IPS-18c (cell line): ENCODE measurements at regions not wholly inside any gene's neighbourhood (a gene's known extent, or its start where the extent isn't known, plus 50 kb on each side); places are given as distances from the start of the nearest gene placed in this dataset.
"Not testable (repeated sequence)": the region's sequence is repeated elsewhere in the genome, so short reads cannot be mapped to it uniquely, and the experiment has no call there.

ENCODE experiments used
- H3K4me3 ChIP-seq: 2 replicates; pipeline ENCODE4 v1.7.0; 2013; ENCODE audit warnings: low read depth, mild to moderate bottlenecking, low read length, moderate library complexity; ENCODE audit not compliant: insufficient read depth
- H3K9me3 ChIP-seq: one replicate; pipeline ENCODE4 v1.6.1; 2013; ENCODE audit warnings: mild to moderate bottlenecking, low read length, moderate library complexity; ENCODE audit not compliant: control insufficient read depth, insufficient read depth

DNA sequence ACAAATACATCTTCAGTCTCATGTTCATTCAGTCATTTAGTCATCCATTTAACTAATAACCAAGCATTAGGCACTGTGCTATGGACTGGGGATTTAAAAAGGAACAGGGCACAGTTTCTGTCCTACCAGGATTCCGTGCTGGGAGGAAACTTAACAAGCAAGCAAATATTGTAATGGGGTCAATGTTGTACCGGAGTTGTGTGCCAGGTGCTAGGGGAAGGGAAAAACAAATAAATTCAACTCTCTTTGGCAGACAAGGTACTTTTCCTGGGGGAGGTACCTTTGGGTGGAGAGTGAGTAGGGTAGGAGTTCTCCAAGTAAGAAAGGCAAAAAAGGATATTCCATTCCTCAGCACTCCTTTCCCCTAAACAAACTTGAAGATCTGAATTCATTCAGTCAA lies 90.3 kb downstream of the OLIG3 start:
- H3K9me3 ChIP-seq = peaks cover 2% of the 10 kb centered on the region
- H3K4me3 ChIP-seq = no peak overlapping the region

DNA sequence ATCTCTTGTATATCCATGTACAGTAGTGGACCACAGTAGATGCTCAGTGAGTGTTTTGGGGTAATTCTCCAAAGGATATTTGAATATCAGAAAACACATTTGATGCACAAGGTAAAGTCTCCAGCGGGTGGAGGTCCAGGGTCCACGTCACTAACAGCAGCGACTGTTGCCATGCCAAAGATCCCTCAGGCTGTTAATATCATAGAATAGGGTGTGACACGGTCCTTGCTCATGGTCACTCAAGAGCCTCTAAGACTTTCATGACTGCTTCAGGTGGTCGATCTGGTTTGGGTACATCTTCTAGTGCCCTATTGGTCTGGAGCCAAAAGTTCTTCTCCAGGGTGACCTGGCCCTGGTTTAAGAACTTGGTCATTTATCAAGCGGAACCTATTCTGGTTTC lies 90.8 kb downstream of the OLIG3 start:
- H3K9me3 ChIP-seq = peaks cover 2% of the 10 kb centered on the region
- no peak overlapping the region for H3K4me3 ChIP-seq

DNA sequence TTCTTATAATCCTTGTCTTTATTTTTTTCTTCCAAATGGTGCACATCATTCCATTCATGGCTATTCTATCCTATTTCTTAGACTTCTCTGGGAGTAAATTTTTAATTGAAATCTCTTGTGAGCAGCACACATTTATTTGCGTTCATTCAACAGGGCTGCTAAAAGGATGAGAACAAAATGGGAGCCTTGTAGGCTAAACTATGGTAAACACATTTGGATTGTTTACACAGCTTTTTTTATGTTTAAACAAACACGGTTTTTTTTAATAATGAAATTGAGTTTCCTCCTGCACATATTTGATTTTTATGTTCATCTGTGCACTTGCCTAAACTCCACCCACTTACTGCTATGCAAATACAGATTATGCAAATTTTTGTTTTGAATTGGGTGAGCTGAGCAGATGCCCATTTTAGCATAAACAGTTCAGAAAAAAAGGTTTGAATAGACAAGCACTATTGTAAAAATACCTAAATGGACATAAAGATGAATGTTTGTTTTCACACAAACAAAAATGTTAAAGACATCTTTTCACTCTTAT lies 92.0 kb downstream of the OLIG3 start:
- no peak overlapping the region for H3K4me3 ChIP-seq

DNA sequence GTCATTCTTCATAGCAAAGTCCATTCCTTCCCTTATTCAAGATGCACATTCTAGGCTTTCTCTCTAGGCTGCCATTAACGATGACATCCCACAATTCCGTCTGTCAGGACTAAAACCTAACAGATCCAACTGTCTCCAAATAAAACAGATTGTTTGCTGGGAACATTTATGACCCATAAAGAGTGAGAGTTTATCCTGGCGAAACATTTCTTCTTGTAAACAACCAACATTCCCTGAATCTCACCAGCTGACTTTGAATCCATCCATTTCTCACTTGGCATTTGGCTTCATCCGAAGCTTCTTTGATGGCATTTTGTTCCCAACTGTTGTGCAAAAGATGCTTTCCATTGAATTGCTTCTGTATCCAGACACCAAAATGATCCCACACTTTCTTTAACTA lies 93.1 kb downstream of the OLIG3 start:
- Histone ChIP-seq H3K4me3 (no peak overlapping the region), H3K9me3 (peaks cover 2% of the 10 kb centered on the region)

More for the DNA sequence above, 92.0 kb downstream of the OLIG3 start:
- H3K9me3 ChIP-seq = peaks cover 2% of the 10 kb centered on the region

DNA sequence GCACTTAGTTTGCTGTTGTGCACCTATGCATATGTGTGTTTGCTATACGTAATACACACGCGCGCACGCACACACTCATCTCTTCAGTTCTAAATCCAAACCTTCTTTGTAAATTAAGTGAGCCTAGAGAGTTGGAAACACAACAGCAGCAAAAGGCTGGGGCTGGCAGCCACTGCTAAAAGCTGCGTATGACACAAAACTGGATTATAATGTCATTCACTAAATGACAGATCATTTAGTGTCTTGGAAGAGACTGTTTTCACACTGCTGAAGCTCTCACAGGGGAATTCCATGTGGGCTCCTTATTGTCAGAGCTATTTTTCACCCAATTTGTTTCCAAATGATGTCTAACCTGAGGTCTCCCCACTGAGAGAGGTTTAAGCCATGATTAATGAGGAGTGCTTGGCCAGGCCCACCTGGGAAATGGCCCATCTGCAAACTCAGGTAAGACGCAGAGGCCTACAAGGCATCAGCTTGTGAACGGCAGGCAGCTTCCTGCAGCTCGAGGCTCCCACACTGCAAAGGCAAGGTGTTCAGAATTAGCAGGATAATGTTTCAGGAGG lies 94.2 kb downstream of the OLIG3 start:
- Histone ChIP-seq H3K4me3 (no peak overlapping the region), H3K9me3 (peaks cover 2% of the 10 kb centered on the region)

DNA sequence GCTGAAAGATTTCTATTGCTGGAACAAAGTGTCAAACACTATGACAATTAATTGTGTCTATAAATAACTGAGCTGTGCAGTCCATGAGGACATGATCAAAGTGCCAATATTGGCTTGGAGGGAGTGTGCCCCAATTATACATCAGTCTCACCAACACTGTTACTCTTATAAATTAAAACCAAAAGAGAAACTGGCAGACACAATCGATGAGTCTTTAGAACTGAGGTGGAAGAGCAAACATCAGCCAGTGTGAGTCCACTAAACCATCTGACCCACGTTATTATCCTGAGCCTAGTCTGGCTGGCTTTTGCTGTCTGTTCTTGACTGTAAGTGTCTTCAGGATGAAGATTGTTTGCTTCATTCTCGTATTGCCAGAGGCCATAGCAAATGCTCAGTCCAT lies 98.9 kb downstream of the OLIG3 start:
- Histone ChIP-seq H3K4me3 (no peak overlapping the region), H3K9me3 (no peaks in the 10 kb centered on the region)

DNA sequence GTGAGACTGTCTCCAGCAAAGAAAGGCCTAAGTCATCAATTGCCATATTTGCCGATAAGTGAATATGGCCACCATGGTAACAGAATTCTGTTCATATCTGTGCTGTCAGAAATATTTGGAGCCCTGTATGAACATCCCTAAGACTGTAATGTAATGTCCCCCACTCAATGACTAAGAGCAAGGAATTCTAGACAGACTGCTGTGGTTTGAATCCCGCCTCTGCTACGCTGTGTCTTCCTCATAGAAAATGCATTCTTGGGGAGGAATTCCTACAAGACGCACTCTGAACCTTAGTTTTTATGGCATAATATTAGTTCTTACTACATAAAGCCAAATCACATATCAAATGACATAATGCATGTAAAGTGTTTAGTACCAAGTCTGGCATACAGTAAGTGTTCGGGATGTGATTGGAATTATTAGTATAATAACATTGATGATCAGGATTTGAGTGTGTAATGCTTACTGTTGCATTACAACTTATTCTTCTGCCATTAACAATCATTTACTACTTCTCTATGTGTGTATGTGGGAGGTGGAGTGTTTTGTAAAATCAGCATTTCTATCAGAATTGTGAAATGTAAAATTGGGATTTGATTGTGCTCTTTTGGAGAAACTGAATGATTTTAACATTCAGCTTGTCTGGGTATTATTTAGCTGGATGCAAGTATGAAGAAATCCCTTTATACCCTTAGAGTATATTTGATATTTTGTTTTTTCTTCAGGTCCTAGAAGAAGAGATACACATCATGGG lies 103.0 kb downstream of the OLIG3 start:
- no peak overlapping the region for H3K4me3 ChIP-seq
- H3K9me3 ChIP-seq = peaks cover 2% of the 10 kb centered on the region

DNA sequence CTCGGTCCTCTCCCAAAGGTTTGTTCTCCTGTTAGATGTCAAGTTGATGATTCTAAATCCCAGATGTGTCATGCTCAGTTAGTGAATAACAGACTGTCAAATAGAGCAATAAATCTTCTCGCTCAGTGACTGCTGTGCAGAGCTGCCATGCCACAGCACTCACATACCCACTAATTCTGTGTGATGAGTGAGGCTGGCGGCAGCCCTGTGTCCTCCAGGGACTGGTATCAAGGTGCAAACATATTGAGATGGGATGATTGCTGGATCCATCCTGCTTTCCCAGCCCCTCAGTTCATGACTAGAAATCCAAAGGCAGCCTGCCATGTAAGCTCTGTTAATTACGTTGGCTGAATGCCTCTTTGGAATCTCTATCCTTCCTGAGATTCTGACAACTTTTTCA lies 103.9 kb downstream of the OLIG3 start:
- H3K4me3 ChIP-seq = no peak overlapping the region

DNA sequence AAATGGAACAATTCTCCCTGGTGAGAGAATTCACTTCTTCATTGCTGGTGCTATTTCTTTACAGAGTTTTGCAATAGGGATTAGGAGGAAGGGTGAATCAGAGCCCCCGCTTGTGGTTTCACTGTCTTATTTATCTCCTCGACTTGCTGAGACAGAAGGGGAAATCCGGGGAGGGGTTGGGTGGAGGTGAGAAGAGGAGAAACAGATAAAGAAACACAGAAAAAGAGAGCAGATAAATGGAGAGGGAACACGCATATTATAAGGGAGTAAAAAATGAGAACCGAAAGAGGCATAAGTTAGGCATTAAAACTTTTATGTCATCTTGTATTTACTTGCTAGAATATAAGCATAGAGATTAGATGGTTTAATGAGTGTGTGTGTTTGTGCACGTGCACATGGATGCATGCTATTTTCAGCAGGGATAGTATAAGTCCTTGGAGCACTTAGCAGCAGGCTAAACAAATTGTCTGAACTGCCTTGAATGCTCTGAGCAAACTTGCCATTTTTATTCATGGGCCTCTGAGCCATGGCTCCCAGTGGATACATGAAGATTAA lies 105.0 kb downstream of the OLIG3 start:
- H3K4me3 ChIP-seq = no peak overlapping the region

More for the DNA sequence above, 103.9 kb downstream of the OLIG3 start:
- H3K9me3 ChIP-seq = peaks cover 2% of the 10 kb centered on the region

DNA sequence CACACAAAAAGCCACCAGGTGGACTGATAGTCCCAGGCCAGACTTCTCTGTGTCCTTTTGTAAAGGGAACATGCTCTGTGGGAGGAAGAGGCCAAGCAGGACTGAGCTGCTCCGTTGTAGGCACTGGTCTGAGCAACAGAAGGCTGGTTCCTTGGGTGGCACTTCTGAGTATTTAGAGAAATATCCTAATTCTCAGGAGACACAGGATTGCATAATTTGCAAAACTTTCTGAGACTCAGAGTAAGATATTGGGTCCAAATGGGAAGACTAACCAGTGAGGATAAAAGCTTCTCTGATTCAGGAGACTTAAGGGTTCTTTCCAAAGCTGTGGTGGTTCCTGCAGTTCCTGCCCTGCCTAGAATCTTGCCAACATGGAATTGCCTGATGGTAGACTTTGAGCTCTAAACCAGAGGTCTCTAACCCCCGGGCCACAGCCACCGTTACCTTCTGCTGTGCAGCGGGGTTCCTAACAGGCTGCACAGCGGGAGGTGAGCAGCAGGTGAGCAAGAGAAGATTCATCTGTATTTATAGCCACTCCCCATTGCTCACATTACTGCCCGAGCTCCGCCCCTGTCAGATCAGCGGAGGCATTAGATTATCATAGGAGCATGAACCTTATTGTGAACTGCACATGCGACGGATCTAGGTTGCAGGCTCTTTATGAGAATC lies 107.0 kb downstream of the OLIG3 start:
- no peak overlapping the region for H3K4me3 ChIP-seq
- H3K9me3 ChIP-seq = peaks cover 2% of the 10 kb centered on the region

More for the DNA sequence above, 105.0 kb downstream of the OLIG3 start:
- H3K9me3 ChIP-seq = peaks cover 2% of the 10 kb centered on the region

DNA sequence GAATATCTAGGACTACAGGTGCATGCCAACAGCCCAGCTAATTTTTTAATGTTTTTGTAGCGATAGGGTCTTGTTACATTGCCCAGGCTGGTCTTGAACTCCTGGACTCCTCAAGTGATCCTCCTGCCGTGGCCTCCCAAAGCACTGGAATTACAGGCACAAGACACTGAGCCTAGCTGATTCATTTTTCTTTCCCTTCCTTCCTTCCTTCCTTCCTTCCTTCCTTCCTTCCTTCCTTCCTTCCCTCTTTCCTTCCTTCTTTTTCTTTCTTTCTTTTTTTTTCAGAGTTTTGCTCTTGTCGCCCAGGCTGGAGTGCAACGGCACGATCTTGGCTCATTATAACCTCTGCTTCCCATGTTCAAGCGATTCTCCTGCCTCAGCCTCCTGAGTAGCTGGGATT lies 110.9 kb downstream of the OLIG3 start:
- H3K9me3 ChIP-seq, H3K4me3 ChIP-seq: not testable (repeated sequence)

DNA sequence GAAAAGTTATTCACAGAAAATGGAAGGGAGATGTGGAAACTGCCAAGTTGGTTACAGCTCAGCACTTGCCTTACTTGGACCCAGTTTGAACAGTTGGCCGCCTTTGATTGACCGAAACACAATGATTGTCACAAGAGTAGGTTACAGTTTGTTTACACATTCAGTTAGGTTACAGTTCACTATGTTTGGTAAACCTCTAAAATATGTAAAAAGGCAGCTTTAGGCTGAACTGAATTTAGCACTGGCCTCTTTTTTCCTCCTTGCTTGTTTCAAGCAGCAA lies 116.2 kb downstream of the OLIG3 start:
- no peaks in the 10 kb centered on the region for H3K9me3 ChIP-seq
- no peak overlapping the region for H3K4me3 ChIP-seq

DNA sequence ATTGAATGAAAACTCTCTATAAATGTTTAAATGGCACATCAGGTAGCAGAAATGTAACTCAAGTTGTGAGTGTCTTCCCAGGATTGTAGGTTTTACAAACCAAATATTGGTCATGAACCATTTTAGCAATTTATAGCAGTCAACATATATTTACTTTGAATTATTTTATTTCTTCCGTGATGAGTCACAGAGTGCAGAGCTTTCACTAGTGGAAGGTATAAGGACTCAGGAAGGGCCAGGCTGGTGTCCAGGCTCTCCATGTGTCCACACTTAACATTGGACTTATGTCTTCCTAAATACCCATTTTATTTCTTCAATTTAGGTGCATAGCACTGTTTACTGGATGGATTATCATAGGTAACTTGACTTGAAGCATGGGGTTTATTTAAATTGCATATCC lies 120.9 kb downstream of the OLIG3 start:
- Histone ChIP-seq H3K9me3 (no peaks in the 10 kb centered on the region), H3K4me3 (no peak overlapping the region)

DNA sequence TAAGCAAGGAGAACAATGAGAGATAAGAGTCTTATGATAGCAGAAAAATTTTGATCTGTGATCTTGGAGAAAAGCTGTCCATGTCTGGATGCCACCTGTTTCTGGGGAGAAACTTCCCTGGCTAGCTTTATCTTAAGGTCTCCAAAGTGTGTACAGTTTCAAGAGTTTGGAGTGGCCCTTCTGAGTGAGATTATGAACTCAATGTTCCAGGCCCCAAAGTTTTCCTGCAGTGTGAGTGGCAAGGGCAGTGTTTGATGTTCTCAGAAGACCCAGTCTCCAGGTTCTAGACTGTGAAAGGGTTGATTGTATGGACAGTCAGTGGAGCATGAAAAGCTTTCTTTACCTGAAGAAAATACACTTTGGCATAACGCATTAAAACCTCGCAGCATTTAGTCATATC lies 121.7 kb downstream of the OLIG3 start:
- H3K9me3 ChIP-seq = no peaks in the 10 kb centered on the region

DNA sequence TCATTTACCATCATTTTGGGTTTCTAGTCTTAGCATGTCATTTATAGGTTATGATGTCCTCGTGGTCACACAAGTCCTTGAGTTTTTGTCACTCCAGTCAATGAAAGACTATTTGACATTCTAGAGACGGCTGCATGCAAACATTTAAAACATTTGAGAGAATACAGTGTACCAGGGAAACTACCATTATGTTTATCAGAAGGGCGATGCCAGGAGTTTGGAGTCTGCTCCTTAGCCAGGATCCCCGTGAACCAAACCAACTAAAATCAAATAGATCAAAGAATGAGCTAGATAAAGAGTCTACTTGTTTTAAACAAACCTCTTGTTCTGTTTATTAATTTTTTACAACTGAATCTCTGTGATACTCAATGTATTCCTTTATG lies 122.6 kb downstream of the OLIG3 start:
- Histone ChIP-seq H3K9me3 (no peaks in the 10 kb centered on the region), H3K4me3 (no peak overlapping the region)

More for the DNA sequence above, 121.7 kb downstream of the OLIG3 start:
- H3K4me3 ChIP-seq = no peak overlapping the region

DNA sequence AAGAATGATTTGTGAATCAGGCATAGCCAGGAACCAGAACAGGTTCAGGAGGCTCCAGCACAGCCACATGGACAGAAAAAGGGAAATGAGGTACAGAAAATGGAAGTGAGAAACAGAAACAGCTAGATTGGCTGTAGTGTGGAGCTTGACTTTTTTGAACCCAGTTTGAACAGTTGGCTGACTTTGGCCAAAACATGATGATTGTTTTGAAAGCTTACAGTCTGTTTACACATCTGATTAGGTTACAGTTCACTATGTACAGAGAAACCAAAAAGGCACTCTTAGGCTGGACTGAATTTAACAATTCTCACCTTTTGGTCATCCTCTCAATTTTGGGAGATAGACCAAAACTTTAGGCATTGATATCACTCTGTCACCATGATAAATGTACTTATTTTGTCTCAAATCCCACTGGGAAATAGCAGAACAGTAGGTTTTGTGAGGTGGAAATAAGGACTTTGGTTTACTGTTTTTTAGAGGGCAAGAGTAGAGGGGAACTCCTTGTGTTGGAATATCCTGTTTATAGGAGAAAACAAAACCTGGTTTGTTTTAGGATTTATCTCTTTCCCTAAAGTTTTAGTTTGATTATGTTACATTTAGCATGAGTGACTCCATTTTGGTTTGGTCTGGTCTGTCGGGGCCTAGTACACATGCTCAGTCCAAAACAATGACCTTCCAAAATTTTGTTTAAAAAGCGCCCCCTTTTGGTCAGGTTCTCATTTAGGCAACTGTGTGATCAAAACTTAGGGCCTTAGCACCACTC lies 123.1 kb downstream of the OLIG3 start:
- Histone ChIP-seq H3K9me3 (no peaks in the 10 kb centered on the region), H3K4me3 (no peak overlapping the region)

DNA sequence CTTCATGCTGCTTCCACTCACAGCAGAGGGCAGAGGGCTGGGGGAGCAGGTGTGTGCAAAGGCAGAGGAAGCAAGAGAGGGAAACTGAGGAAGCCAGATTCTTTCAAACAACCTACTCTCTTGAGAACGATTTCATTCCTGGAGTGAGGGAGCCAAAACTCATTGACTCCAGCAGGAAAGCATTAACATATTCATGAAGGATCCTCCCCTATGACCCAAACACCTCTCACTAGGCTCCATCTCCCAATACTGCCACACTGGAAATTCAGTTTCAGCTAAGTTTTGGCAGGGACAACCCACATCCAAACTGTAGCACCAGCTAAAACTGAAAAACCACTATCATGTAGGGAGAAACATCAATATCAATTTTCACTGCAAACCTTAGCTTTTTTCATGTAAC lies 125.1 kb downstream of the OLIG3 start:
- H3K4me3 ChIP-seq = no peak overlapping the region

More for the DNA sequence above, 125.1 kb downstream of the OLIG3 start:
- no peaks in the 10 kb centered on the region for H3K9me3 ChIP-seq
